ENCODE measurements at regions not wholly inside any gene's neighbourhood (a gene's known extent, or its start where the extent isn't known, plus 50 kb on each side); places are given as distances from the start of the nearest gene placed in this dataset.

DNA sequence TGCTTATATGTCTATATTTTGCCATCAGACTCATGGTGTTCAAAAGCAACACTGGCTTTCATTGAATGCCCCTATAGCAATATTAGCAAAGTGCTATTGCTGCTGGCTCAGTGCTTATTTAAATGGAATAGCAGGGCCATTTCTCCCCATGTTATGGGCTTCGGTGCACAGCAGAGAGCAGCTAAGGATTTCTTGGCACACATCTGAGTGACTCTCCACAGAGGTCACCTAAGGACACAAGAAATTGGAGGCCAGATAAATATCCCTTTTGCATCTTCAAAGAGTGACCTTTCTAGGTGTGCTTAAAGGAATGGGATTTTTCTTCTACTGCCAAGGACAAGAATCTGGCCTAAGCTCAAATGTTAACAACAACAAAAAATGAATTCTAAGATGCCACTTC lies 751.8 kb downstream of the CDH11 start:
- TF ChIP-seq, protein P1, sequence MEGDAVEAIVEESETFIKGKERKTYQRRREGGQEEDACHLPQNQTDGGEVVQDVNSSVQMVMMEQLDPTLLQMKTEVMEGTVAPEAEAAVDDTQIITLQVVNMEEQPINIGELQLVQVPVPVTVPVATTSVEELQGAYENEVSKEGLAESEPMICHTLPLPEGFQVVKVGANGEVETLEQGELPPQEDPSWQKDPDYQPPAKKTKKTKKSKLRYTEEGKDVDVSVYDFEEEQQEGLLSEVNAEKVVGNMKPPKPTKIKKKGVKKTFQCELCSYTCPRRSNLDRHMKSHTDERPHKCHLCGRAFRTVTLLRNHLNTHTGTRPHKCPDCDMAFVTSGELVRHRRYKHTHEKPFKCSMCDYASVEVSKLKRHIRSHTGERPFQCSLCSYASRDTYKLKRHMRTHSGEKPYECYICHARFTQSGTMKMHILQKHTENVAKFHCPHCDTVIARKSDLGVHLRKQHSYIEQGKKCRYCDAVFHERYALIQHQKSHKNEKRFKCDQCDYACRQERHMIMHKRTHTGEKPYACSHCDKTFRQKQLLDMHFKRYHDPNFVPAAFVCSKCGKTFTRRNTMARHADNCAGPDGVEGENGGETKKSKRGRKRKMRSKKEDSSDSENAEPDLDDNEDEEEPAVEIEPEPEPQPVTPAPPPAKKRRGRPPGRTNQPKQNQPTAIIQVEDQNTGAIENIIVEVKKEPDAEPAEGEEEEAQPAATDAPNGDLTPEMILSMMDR (IDR thresholded peaks at IDR 0.05; ENCODE audit: poor library complexity), result no peak
- TF ChIP-seq EZH2 (IDR thresholded peaks at IDR 0.05; ENCODE audit: borderline replicate concordance), result no peak
- TF ChIP-seq EZH2phosphoT487 (IDR thresholded peaks at IDR 0.05; ENCODE audit: low read depth, severe bottlenecking, unreplicated experiment), result no peak
